GM13977 (cell line): ENCODE measurements at regions not wholly inside any gene's neighbourhood (a gene's known extent, or its start where the extent isn't known, plus 50 kb on each side); places are given as distances from the start of the nearest gene placed in this dataset.

ENCODE experiments used
- DNase-seq: peaks from one replicate; pipeline ENCODE4 v3.0.0; 2012; ENCODE audit warnings: low spot score
- CTCF ChIP-seq: IDR thresholded peaks from 2 replicates; pipeline ENCODE4 v1.5.1; 2012; ENCODE audit warnings: mild to moderate bottlenecking, control low read depth; ENCODE audit not compliant: insufficient read depth; ENCODE audit errors: extremely low read depth, missing control alignments
- in situ Hi-C: fragments of 300-500 bp; cut with MboI; formaldehyde crosslinking; loops from one replicate; pipeline ENCODE4 v1.12.0; 2022; ENCODE audit warnings: low sequenced_read_pairs, low pct_unique_long_range_greater_than_20kb, mixed read lengths, inconsistent platforms; ENCODE audit not compliant: unreplicated experiment

DNA sequence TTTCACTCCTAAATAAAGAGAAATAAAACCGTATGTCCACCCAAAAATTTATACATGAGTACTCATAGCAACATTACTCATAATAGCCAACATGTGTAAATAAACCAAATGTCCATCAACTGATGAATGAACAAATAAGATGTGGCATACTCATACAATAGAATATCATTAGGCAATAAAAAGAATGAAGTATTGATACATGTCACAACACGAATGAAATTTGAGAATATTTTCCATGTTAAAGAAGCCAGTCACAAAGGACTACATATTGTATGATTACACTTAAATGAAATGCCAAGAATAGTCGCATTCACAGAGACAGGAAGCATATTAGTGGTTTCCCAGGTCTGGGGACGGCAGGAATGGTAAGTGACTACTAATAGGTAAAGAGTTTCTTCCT is 869.2 kb downstream of the IGSF11 start:
- TF ChIP-seq CTCF, result no peak
- in situ Hi-C loops, result no loop called here
- no peak for DNase-seq

DNA sequence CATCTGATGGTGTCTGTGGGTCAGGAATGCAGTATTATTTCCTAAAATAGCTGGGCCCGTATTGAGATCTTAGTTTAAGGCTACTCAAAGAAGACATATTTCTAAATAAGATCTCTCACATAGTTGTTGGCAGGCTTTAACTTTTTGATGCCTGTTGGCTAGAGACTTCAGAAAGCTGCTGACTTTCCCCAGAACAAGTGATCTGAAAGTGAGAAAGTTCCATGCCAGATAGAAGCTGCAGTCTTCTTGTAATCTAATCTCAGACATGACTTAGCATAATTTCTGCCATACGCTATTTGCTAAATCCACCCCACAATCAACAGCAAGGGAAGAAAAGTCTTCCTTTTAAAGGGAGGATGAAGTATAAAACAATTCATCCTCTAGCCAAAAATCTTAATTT is 867.1 kb downstream of the IGSF11 start:
- in situ Hi-C loops, result no loop called here
- TF ChIP-seq CTCF, result no peak
- DNase-seq, result no peak

- no peak for DNase-seq
- no peak for TF ChIP-seq CTCF
- in situ Hi-C loops, result no loop called here
These were observed 866.5 kb downstream of the IGSF11 start for GRCh38 chr3:118168175-118168574.

- in situ Hi-C loops, result no loop called here
These were observed 863.3 kb downstream of the IGSF11 start for GRCh38 chr3:118171236-118171852.

GRCh38 chr3:118180853-118181252 is 853.8 kb downstream of the IGSF11 start:
- DNase-seq, result no peak
- in situ Hi-C loops, result no loop called here
- no peak for TF ChIP-seq CTCF

More at GRCh38 chr3:118171236-118171852, 863.3 kb downstream of the IGSF11 start:
- DNase-seq, result no peak
- no peak for TF ChIP-seq CTCF

DNA sequence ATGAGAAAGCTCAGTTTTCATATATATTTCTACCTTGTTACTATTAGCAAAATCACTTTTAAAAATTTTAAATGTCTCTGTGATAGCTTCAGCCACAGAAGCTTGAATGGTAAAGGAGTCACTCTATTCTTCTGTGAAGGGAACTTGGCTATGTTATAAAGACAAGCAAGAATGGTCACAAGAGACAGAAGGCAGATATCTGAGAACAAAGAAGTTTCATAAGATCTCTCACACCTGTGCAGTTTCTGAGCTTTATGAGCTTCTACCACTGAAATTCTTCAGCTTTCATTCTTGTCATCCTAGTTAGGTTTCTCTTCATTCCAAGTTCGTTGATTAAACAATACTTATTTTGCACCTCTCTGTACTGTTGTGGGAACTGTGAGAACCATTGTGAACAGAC is 853.4 kb downstream of the IGSF11 start:
- in situ Hi-C loops, result no loop called here
- TF ChIP-seq CTCF, result no peak
- no peak for DNase-seq
